WTC11 (cell line): ENCODE measurements at regions not wholly inside any gene's neighbourhood (a gene's known extent, or its start where the extent isn't known, plus 50 kb on each side); places are given as distances from the start of the nearest gene placed in this dataset.

Source experiments
- ATF1 ChIP-seq: sonication (generic); formaldehyde crosslinking; IDR thresholded peaks from 2 replicates; pipeline ENCODE4 v1.8.1; 2023; ENCODE audit warnings: mild to moderate bottlenecking, moderate library complexity, missing genetic modification reagents
- ESRRA ChIP-seq: sonication (generic); formaldehyde crosslinking; IDR thresholded peaks from 2 replicates; pipeline ENCODE4 v1.8.1; 2022; ENCODE audit warnings: mild to moderate bottlenecking, missing genetic modification reagents, borderline replicate concordance
- FOXK1 ChIP-seq: sonication (generic); formaldehyde crosslinking; IDR thresholded peaks from 2 replicates; pipeline ENCODE4 v1.8.0; 2022; ENCODE audit warnings: mild to moderate bottlenecking, moderate library complexity, missing genetic modification reagents
- MXD4 ChIP-seq: fragments of 250-450 bp; sonication (Bioruptor Pico); IDR thresholded peaks from 2 replicates; pipeline ENCODE4 v1.8.0; 2021; ENCODE audit warnings: mild to moderate bottlenecking, moderate library complexity, borderline replicate concordance
- SMAD3 ChIP-seq: sonication (generic); formaldehyde crosslinking; IDR thresholded peaks from 2 replicates; pipeline ENCODE4 v1.8.0; 2022; ENCODE audit warnings: missing genetic modification reagents, mild to moderate bottlenecking, borderline replicate concordance
- SP1 ChIP-seq: sonication (generic); formaldehyde crosslinking; conservative IDR thresholded peaks from 2 replicates; pipeline ENCODE4 v1.8.1; 2022; ENCODE audit warnings: missing genetic modification reagents
- TCF7 ChIP-seq: sonication (generic); formaldehyde crosslinking; IDR thresholded peaks from 2 replicates; pipeline ENCODE4 v1.8.0; 2022; ENCODE audit warnings: mild to moderate bottlenecking, low read depth, missing genetic modification reagents, moderate library complexity
- TF ChIP-seq, protein P1 (sequence below): fragments of 200-600 bp; IDR thresholded peaks from 2 replicates; pipeline ENCODE4 v1.8.0; 2022; ENCODE audit warnings: antibody characterized with exemption
- TF ChIP-seq, protein P2 (sequence below): sonication (generic); formaldehyde crosslinking; IDR thresholded peaks from 2 replicates; pipeline ENCODE4 v1.8.1; 2022; ENCODE audit warnings: mild to moderate bottlenecking, moderate library complexity, missing genetic modification reagents
- TF ChIP-seq, protein P3 (sequence below): sonication (generic); formaldehyde crosslinking; conservative IDR thresholded peaks from 2 replicates; pipeline ENCODE4 v1.8.1; 2023; ENCODE audit warnings: mild to moderate bottlenecking, low read depth, missing genetic modification reagents, moderate library complexity
- TF ChIP-seq, protein P4 (sequence below): sonication (generic); formaldehyde crosslinking; IDR thresholded peaks from 2 replicates; pipeline ENCODE4 v1.8.0; 2022; ENCODE audit warnings: mild to moderate bottlenecking, missing genetic modification reagents

DNA sequence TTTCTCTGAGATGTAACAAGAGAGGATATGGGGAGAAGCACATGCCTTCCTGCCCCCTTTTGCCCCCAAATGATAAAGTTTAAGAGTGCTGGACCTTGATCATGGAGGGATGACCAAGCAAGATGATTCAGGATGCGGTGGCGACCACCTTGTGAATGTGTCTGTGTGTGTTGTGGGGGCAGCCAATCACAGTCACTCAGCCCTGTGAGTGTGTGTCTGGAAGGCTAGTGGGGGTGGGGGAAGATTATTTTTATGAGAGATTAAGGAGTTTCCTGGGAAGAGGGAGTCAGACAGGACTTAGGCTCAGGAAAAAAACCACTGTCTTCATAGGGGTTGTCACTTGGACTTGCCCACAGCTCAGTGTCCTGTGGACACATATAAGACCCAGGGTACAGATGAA is 57.8 kb upstream of the KY start:
- TF ChIP-seq, protein P1, sequence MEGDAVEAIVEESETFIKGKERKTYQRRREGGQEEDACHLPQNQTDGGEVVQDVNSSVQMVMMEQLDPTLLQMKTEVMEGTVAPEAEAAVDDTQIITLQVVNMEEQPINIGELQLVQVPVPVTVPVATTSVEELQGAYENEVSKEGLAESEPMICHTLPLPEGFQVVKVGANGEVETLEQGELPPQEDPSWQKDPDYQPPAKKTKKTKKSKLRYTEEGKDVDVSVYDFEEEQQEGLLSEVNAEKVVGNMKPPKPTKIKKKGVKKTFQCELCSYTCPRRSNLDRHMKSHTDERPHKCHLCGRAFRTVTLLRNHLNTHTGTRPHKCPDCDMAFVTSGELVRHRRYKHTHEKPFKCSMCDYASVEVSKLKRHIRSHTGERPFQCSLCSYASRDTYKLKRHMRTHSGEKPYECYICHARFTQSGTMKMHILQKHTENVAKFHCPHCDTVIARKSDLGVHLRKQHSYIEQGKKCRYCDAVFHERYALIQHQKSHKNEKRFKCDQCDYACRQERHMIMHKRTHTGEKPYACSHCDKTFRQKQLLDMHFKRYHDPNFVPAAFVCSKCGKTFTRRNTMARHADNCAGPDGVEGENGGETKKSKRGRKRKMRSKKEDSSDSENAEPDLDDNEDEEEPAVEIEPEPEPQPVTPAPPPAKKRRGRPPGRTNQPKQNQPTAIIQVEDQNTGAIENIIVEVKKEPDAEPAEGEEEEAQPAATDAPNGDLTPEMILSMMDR = no peak
- TF ChIP-seq, protein P2, sequence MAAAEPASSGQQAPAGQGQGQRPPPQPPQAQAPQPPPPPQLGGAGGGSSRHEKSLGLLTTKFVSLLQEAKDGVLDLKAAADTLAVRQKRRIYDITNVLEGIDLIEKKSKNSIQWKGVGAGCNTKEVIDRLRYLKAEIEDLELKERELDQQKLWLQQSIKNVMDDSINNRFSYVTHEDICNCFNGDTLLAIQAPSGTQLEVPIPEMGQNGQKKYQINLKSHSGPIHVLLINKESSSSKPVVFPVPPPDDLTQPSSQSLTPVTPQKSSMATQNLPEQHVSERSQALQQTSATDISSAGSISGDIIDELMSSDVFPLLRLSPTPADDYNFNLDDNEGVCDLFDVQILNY (CRISPR knock-in tag) = no peak
- TF ChIP-seq MXD4 (CRISPR knock-in tag) = no peak
- TF ChIP-seq SMAD3 (CRISPR knock-in tag) = no peak
- TF ChIP-seq, protein P3, sequence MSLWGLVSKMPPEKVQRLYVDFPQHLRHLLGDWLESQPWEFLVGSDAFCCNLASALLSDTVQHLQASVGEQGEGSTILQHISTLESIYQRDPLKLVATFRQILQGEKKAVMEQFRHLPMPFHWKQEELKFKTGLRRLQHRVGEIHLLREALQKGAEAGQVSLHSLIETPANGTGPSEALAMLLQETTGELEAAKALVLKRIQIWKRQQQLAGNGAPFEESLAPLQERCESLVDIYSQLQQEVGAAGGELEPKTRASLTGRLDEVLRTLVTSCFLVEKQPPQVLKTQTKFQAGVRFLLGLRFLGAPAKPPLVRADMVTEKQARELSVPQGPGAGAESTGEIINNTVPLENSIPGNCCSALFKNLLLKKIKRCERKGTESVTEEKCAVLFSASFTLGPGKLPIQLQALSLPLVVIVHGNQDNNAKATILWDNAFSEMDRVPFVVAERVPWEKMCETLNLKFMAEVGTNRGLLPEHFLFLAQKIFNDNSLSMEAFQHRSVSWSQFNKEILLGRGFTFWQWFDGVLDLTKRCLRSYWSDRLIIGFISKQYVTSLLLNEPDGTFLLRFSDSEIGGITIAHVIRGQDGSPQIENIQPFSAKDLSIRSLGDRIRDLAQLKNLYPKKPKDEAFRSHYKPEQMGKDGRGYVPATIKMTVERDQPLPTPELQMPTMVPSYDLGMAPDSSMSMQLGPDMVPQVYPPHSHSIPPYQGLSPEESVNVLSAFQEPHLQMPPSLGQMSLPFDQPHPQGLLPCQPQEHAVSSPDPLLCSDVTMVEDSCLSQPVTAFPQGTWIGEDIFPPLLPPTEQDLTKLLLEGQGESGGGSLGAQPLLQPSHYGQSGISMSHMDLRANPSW = no peak
- TF ChIP-seq, protein P4, sequence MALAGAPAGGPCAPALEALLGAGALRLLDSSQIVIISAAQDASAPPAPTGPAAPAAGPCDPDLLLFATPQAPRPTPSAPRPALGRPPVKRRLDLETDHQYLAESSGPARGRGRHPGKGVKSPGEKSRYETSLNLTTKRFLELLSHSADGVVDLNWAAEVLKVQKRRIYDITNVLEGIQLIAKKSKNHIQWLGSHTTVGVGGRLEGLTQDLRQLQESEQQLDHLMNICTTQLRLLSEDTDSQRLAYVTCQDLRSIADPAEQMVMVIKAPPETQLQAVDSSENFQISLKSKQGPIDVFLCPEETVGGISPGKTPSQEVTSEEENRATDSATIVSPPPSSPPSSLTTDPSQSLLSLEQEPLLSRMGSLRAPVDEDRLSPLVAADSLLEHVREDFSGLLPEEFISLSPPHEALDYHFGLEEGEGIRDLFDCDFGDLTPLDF = no peak
- no peak for TF ChIP-seq ATF1 (CRISPR knock-in tag)
- TF ChIP-seq ESRRA = no peak
- no peak for TF ChIP-seq SP1 (CRISPR knock-in tag)
- TF ChIP-seq FOXK1 (CRISPR knock-in tag) = no peak
- no peak for TF ChIP-seq TCF7 (CRISPR knock-in tag)
